Naive thymus-derived CD4-positive, alpha-beta T cell (primary cell): ENCODE measurements at regions not wholly inside any gene's neighbourhood (a gene's known extent, or its start where the extent isn't known, plus 50 kb on each side); places are given as distances from the start of the nearest gene placed in this dataset.

Experiments
- ATAC-seq: fragments of 150-1000 bp; cut with Tn5 transposase; 2 replicates; pipeline ENCODE4 v1.10.0; 2021; ENCODE audit warnings: mild to moderate bottlenecking, moderate library complexity
- CTCF ChIA-PET: fragments of 350-600 bp; sonication (Branson Sonifier 250); formaldehyde crosslinking; loops from one replicate; lab custom pipeline; 2021; ENCODE audit warnings: antibody characterized with exemption; lab: Charles Lee
- POLR2A ChIA-PET: fragments of 350-600 bp; sonication (Branson Sonifier 250); formaldehyde crosslinking; loops from one replicate; lab custom pipeline; 2021; ENCODE audit warnings: antibody characterized with exemption, inconsistent platforms; lab: Charles Lee
- DNase-seq, 9 donors: peaks; one replicate each; pipeline versions ENCODE4 v3.0.0 to v3.0.0-alpha.2; 2020 to 2022; ENCODE audit warnings: mixed read lengths in 1 of 9
- H3K27ac ChIP-seq: one replicate; pipeline ENCODE4 v1.7.0; 2013; ENCODE audit warnings: mild to moderate bottlenecking, low read depth, low read length, moderate library complexity
- H3K27me3 ChIP-seq, 2 donors: one replicate each; pipeline ENCODE4 v1.7.0; 2013; ENCODE audit warnings: low read length in 2 of 2, mild to moderate bottlenecking in 2 of 2, moderate library complexity in 2 of 2; ENCODE audit not compliant: control insufficient read depth in 2 of 2, insufficient read depth in 2 of 2
- H3K36me3 ChIP-seq, 3 experiments: 1 replicate in 2 of 3; 2 replicates in 1 of 3; pipeline ENCODE4 v1.7.0; 2013; ENCODE audit warnings: low read length in 3 of 3, mild to moderate bottlenecking in 3 of 3, moderate library complexity in 1 of 3; ENCODE audit not compliant: insufficient read depth in 3 of 3, control insufficient read depth in 2 of 3
- H3K4me1 ChIP-seq, 2 donors: one replicate each; pipeline ENCODE4 v1.7.0; 2013; ENCODE audit warnings: low read length in 2 of 2, mild to moderate bottlenecking in 2 of 2, moderate library complexity in 1 of 2; ENCODE audit not compliant: control insufficient read depth in 2 of 2, insufficient read depth in 2 of 2
- H3K4me3 ChIP-seq: 2 replicates; pipeline ENCODE4 v1.7.0; 2013; ENCODE audit warnings: mild to moderate bottlenecking, low read length
- H3K9me3 ChIP-seq, 3 experiments: 1 replicate in 2 of 3; 2 replicates in 1 of 3; pipeline ENCODE4 v1.7.0; 2013; ENCODE audit warnings: low read length in 3 of 3; ENCODE audit not compliant: control insufficient read depth in 2 of 3
- H3K27ac Mint-ChIP-seq, 9 donors: one replicate each; pipeline ENCODE4 v1.8.0; 2020 to 2022; ENCODE audit warnings: mixed read lengths in 9 of 9, mild to moderate bottlenecking in 8 of 9, moderate library complexity in 5 of 9, inconsistent platforms in 2 of 9
- H3K27me3 Mint-ChIP-seq, 5 donors: one replicate each; pipeline ENCODE4 v1.8.0; 2021 to 2022; ENCODE audit warnings: mixed read lengths in 5 of 5, mild to moderate bottlenecking in 1 of 5
- H3K36me3 Mint-ChIP-seq, 5 donors: one replicate each; pipeline ENCODE4 v1.8.0; 2020 to 2022; ENCODE audit warnings: mixed read lengths in 5 of 5, mild to moderate bottlenecking in 3 of 5, inconsistent platforms in 1 of 5
- H3K4me1 Mint-ChIP-seq, 7 donors: one replicate each; pipeline ENCODE4 v1.8.0; 2020 to 2022; ENCODE audit warnings: mixed read lengths in 7 of 7, mild to moderate bottlenecking in 3 of 7, inconsistent platforms in 1 of 7
- H3K4me3 Mint-ChIP-seq, 10 donors: one replicate each; pipeline ENCODE4 v1.8.0; 2020 to 2022; ENCODE audit warnings: mild to moderate bottlenecking in 10 of 10, mixed read lengths in 10 of 10, moderate library complexity in 6 of 10, inconsistent platforms in 2 of 10
- H3K9me3 Mint-ChIP-seq, 11 donors: one replicate each; pipeline ENCODE4 v1.8.0; 2020 to 2022; ENCODE audit warnings: mixed read lengths in 11 of 11, mild to moderate bottlenecking in 4 of 11, inconsistent platforms in 1 of 11, moderate library complexity in 1 of 11
- intact Hi-C, 2 donors: fragments of 100-400 bp; cut with micrococcal nuclease; formaldehyde crosslinking; loops; one replicate each; pipeline ENCODE4 v1.15.1; 2023

DNA sequence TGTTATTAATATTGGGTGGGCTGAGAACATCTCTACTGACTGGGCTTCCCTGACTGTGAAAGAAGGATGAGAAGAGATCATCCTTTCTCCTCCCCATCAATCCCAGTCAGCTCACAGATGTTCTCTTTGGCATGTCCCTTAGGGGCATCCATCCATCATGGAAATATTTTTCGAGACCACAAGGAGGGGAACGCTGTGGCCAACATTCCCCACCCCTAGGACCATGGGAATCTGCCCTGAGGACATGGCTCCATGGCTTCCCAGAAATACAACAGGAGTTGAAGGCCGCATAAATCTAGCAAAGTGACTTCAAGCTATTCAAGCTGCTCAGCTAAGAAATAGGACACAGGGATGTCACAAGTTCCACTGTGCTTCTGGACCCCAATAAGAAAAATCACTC is 456.8 kb downstream of the MED13L start:
- Histone ChIP-seq H3K27ac (no peak overlapping the region), H3K4me3 (no peak overlapping the region), H3K36me3 (no peaks in the 10 kb centered on the region), H3K9me3 (no peaks in the 10 kb centered on the region), H3K4me1 (no peaks in the 10 kb centered on the region), H3K27me3 (no peaks in the 10 kb centered on the region)
- Mint-ChIP-seq H3K36me3 (no peaks in the 10 kb centered on the region), H3K4me1 (no peaks in the 10 kb centered on the region), H3K27me3 (peaks cover 0 to 44% (median 28%) of the 10 kb centered on the region in 5 donors), H3K9me3 (peaks cover 0 to 11% (median 0%) of the 10 kb centered on the region in 11 donors), H3K4me3 (no peak overlapping the region), H3K27ac (no peak overlapping the region)
- DNase-seq (no peak), ATAC-seq (no peak)
- POLR2A ChIA-PET = no interaction called here
- intact Hi-C loops = no loop called here
- CTCF ChIA-PET = no interaction called here

- no peaks in the 10 kb centered on the region for H3K36me3 Mint-ChIP-seq
Observed at GRCh38 chr12:115818973-115819372, 458.5 kb downstream of the MED13L start.

GRCh38 chr12:115817389-115817788 is 460.1 kb downstream of the MED13L start:
- no peaks in the 10 kb centered on the region for H3K4me1 ChIP-seq
- no peaks in the 10 kb centered on the region for H3K27me3 ChIP-seq
- H3K4me3 ChIP-seq = no peak overlapping the region
- Mint-ChIP-seq H3K9me3 (peaks cover 0 to 6% (median 4%) of the 10 kb centered on the region in 11 donors), H3K36me3 (peaks cover 0 to 4% (median 0%) of the 10 kb centered on the region in 5 donors), H3K4me3 (no peak overlapping the region), H3K4me1 (no peaks in the 10 kb centered on the region), H3K27ac (no peak overlapping the region), H3K27me3 (peaks cover 0 to 47% (median 24%) of the 10 kb centered on the region in 5 donors)
- DNase-seq (no peak), ATAC-seq (no peak)
- ChIA-PET POLR2A (no interaction called here), CTCF (no interaction called here)
- no peaks in the 10 kb centered on the region for H3K9me3 ChIP-seq
- intact Hi-C loops = no loop called here
- H3K27ac ChIP-seq = no peak overlapping the region
- no peaks in the 10 kb centered on the region for H3K36me3 ChIP-seq

More at GRCh38 chr12:115818973-115819372, 458.5 kb downstream of the MED13L start:
- DNase-seq = no peak
- Histone ChIP-seq H3K9me3 (no peaks in the 10 kb centered on the region), H3K27ac (no peak overlapping the region), H3K27me3 (no peaks in the 10 kb centered on the region), H3K4me1 (no peaks in the 10 kb centered on the region), H3K36me3 (no peaks in the 10 kb centered on the region), H3K4me3 (no peak overlapping the region)
- peaks cover 0 to 7% (median 0%) of the 10 kb centered on the region in 11 donors for H3K9me3 Mint-ChIP-seq
- CTCF ChIA-PET = no interaction called here
- no peak overlapping the region for H3K4me3 Mint-ChIP-seq
- intact Hi-C loops = no loop called here
- H3K27ac Mint-ChIP-seq = no peak overlapping the region
- ATAC-seq = no peak
- POLR2A ChIA-PET = no interaction called here
- H3K4me1 Mint-ChIP-seq = no peaks in the 10 kb centered on the region
- H3K27me3 Mint-ChIP-seq = peaks cover 0 to 50% (median 28%) of the 10 kb centered on the region in 5 donors

DNA sequence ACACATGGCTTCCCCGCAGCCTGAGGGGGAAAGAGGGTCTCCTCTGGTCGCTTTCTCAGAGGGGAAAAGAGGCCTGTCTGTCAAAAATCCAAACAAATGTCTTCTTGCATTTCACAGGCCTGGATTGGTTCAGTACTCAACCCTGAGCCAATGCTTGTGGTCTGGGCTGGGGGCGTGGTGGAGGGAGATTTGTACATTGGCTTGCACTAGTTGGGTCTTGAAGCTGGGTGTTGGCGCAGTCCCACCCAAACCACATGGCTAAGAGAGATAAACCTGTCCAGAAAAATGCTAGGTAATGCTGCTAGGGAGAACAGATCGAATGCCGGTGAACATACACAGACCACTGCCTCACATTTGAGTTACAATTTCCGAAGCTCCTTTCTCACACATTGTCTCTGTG is 461.6 kb downstream of the MED13L start:
- ATAC-seq (no peak), DNase-seq (no peak)
- Mint-ChIP-seq H3K4me1 (no peaks in the 10 kb centered on the region), H3K27me3 (peaks cover 0 to 39% (median 14%) of the 10 kb centered on the region in 5 donors), H3K27ac (no peak overlapping the region), H3K36me3 (peaks cover 0 to 8% (median 0%) of the 10 kb centered on the region in 5 donors), H3K4me3 (no peak overlapping the region), H3K9me3 (peaks cover 3 to 17% (median 8%) of the 10 kb centered on the region in 11 donors)
- Histone ChIP-seq H3K4me3 (no peak overlapping the region), H3K9me3 (no peaks in the 10 kb centered on the region), H3K4me1 (no peaks in the 10 kb centered on the region), H3K27ac (no peak overlapping the region), H3K27me3 (no peaks in the 10 kb centered on the region), H3K36me3 (no peaks in the 10 kb centered on the region)
- POLR2A ChIA-PET = no interaction called here
- CTCF ChIA-PET = no interaction called here
- intact Hi-C loops = no loop called here

DNA sequence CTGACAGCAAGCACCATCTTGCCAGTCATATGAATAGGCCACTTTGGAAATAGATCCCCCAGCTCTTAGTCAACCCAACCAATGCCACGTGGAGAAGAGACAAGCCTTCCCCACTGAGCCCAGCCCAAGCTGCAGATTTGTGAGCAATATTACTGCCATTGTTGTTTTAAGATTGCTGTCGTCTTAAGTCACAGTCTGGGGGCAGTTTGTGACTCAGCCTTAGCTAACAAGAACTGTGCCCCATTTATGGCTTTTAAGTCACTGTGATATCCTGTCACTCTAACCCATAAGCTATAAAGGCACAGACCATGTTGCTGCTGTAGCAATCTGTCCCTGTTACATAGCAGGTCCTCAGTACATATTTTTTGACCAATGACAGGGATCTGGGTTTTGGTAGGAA is 464.2 kb downstream of the MED13L start:
- ATAC-seq = no peak
- Histone ChIP-seq H3K27me3 (no peaks in the 10 kb centered on the region), H3K9me3 (no peaks in the 10 kb centered on the region), H3K27ac (no peak overlapping the region), H3K4me3 (no peak overlapping the region), H3K36me3 (no peaks in the 10 kb centered on the region), H3K4me1 (no peaks in the 10 kb centered on the region)
- CTCF ChIA-PET = no interaction called here
- no peak overlapping the region for H3K4me3 Mint-ChIP-seq
- H3K36me3 Mint-ChIP-seq = peaks cover 0 to 8% (median 0%) of the 10 kb centered on the region in 5 donors
- POLR2A ChIA-PET = no interaction called here
- intact Hi-C loops = no loop called here
- H3K9me3 Mint-ChIP-seq = peaks cover 3 to 30% (median 9%) of the 10 kb centered on the region in 11 donors
- H3K4me1 Mint-ChIP-seq = no peaks in the 10 kb centered on the region
- H3K27ac Mint-ChIP-seq = no peak overlapping the region
- H3K27me3 Mint-ChIP-seq = peaks cover 0 to 34% (median 13%) of the 10 kb centered on the region in 5 donors
- DNase-seq = no peak

DNA sequence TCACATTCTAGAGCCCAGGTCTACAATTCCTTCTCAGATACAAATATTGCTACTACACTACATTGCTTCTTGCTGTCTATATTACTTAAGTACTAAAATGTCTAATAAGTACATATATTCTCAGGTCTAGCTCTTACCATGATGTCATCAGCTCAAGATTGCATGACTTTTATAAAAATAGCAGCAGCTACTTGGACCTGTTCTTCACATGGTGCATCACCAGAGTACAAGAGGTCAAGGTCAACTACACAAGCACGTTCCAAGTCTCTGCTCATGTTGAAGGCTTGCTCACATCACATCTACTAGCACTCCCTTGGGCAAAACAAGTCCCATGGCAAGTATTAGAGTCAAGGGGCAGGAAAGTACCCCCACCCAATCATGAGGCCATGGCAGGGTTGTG is 465.6 kb downstream of the MED13L start:
- ChIA-PET CTCF (no interaction called here), POLR2A (no interaction called here)
- Mint-ChIP-seq H3K9me3 (peaks cover 3 to 37% (median 9%) of the 10 kb centered on the region in 11 donors), H3K27me3 (peaks cover 0 to 27% (median 17%) of the 10 kb centered on the region in 5 donors), H3K36me3 (peaks cover 0 to 8% (median 0%) of the 10 kb centered on the region in 5 donors), H3K4me1 (no peaks in the 10 kb centered on the region), H3K4me3 (no peak overlapping the region), H3K27ac (no peak overlapping the region)
- DNase-seq (no peak), ATAC-seq (no peak)
- H3K27me3 ChIP-seq = no peaks in the 10 kb centered on the region
- H3K9me3 ChIP-seq = no peaks in the 10 kb centered on the region
- no peaks in the 10 kb centered on the region for H3K4me1 ChIP-seq
- no peak overlapping the region for H3K27ac ChIP-seq
- H3K36me3 ChIP-seq = no peaks in the 10 kb centered on the region
- H3K4me3 ChIP-seq = no peak overlapping the region
- intact Hi-C loops = no loop called here

DNA sequence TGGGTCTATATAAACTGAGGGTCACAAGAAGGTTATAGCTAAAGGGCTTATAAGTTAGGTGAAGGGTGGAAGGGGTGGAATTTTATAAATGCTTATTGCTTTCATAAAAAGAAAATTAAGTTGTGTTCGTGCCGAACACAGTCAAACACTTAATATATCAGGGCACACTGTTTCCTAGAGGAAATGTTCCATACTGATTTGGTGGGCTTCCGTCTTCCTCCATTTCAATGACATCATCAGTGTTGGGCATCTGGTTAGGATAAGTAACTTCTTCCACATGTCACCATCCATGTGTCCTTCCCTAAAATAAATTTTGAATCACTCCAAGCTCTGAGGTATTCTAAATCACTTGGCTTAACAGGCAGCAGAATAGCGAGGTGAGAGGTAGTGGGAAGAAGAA is 466.4 kb downstream of the MED13L start:
- POLR2A ChIA-PET = no interaction called here
- CTCF ChIA-PET = no interaction called here
- intact Hi-C loops = no loop called here
- Mint-ChIP-seq H3K4me1 (no peaks in the 10 kb centered on the region), H3K9me3 (peaks cover 3 to 38% (median 11%) of the 10 kb centered on the region in 11 donors), H3K4me3 (no peak overlapping the region), H3K27me3 (peaks cover 0 to 27% (median 17%) of the 10 kb centered on the region in 5 donors), H3K27ac (no peak overlapping the region), H3K36me3 (peaks cover 0 to 8% (median 0%) of the 10 kb centered on the region in 5 donors)
- H3K27ac ChIP-seq = no peak overlapping the region
- no peaks in the 10 kb centered on the region for H3K27me3 ChIP-seq
- H3K4me3 ChIP-seq = no peak overlapping the region
- H3K36me3 ChIP-seq = no peaks in the 10 kb centered on the region
- no peak for DNase-seq
- H3K9me3 ChIP-seq = no peaks in the 10 kb centered on the region
- ATAC-seq = no peak
- H3K4me1 ChIP-seq = no peaks in the 10 kb centered on the region
